Stomach (tissue), 4 donors: ENCODE measurements at regions not wholly inside any gene's neighbourhood (a gene's known extent, or its start where the extent isn't known, plus 50 kb on each side); places are given as distances from the start of the nearest gene placed in this dataset.

ENCODE experiments used
- POLR2A ChIP-seq, 4 donors: fragments of 450-650 bp; IDR thresholded peaks; one replicate each; pipeline ENCODE4 v1.6.1; 2016; ENCODE audit warnings: antibody characterized with exemption in 4 of 4, control low read depth in 2 of 4, mild to moderate bottlenecking in 1 of 4, moderate library complexity in 1 of 4
- TF ChIP-seq, protein P1 (sequence below), 7 experiments: fragments of 450-650 bp in 4 of 7; fragments of 200-600 bp in 3 of 7; sonication (generic) in 3 of 7; IDR thresholded peaks; one replicate each; pipeline ENCODE4 v1.5.1; 2016 to 2019; ENCODE audit warnings: antibody characterized with exemption in 7 of 7, control low read depth in 2 of 7, mild to moderate bottlenecking in 1 of 7

DNA sequence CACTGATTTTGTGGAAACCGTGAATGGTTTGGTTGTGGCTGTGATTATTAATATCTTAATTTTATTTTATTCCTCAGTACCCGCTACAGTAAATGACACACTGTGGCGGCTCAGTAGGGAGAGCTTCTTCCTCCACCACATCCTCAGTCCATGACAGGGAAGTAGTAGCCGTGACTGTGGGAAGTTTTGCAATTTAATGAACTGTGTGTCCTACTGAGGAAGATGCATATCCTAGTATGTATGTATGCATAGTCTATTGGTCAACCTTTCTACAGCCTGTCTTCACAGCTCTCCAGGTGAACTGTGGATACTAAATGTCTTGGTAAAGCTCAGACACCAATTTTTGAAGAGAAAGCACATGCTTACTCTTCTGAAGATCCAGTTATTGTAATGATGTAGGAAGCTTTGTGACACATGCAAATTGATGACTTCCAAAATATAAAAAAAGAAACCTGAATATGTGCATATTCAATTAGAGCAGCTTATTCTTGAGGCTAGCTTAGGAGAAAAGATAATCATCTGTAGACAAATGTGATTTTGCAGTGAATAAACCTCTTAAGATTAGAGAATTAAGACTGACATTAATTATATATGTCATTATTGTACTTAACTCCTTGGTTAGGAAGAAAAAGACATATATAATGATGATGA, 384.3 kb upstream of the CNTNAP5 start:
- TF ChIP-seq POLR2A (IDR thresholded peaks at IDR 0.05): no peak
- TF ChIP-seq, protein P1, sequence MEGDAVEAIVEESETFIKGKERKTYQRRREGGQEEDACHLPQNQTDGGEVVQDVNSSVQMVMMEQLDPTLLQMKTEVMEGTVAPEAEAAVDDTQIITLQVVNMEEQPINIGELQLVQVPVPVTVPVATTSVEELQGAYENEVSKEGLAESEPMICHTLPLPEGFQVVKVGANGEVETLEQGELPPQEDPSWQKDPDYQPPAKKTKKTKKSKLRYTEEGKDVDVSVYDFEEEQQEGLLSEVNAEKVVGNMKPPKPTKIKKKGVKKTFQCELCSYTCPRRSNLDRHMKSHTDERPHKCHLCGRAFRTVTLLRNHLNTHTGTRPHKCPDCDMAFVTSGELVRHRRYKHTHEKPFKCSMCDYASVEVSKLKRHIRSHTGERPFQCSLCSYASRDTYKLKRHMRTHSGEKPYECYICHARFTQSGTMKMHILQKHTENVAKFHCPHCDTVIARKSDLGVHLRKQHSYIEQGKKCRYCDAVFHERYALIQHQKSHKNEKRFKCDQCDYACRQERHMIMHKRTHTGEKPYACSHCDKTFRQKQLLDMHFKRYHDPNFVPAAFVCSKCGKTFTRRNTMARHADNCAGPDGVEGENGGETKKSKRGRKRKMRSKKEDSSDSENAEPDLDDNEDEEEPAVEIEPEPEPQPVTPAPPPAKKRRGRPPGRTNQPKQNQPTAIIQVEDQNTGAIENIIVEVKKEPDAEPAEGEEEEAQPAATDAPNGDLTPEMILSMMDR (IDR thresholded peaks at IDR 0.05): no peak
